SK-N-SH treated with all-trans-retinoic acid at 6 μM for 48 hours (cell line): ENCODE measurements at regions not wholly inside any gene's neighbourhood (a gene's known extent, or its start where the extent isn't known, plus 50 kb on each side); places are given as distances from the start of the nearest gene placed in this dataset.

Experiments
- ATAC-seq: fragments of 200-7000 bp; cut with Tn5 transposase; 3 replicates; pipeline ENCODE4 v1.9.1; 2020; ENCODE audit warnings: mild to moderate bottlenecking, moderate library complexity
- ARNTL ChIP-seq: fragments of 450-650 bp; formaldehyde crosslinking; IDR thresholded peaks from 2 replicates; pipeline ENCODE4 v1.5.0; 2020; ENCODE audit warnings: low read depth, mild to moderate bottlenecking, moderate library complexity, borderline replicate concordance
- BACH2 ChIP-seq: fragments of 250-450 bp; sonication (Bioruptor Pico); IDR thresholded peaks from 2 replicates; pipeline ENCODE4 v1.9.0; 2021; ENCODE audit warnings: mild to moderate bottlenecking, borderline replicate concordance
- CREB5 ChIP-seq: fragments of 250-450 bp; sonication (Bioruptor Pico); IDR thresholded peaks from 2 replicates; pipeline ENCODE4 v1.5.1; 2020; ENCODE audit warnings: low read depth, mild to moderate bottlenecking, moderate library complexity
- CSDC2 ChIP-seq: fragments of 250-450 bp; sonication (Bioruptor Pico); IDR thresholded peaks from 2 replicates; pipeline ENCODE4 v1.5.0; 2020; ENCODE audit warnings: mild to moderate bottlenecking, moderate library complexity
- CSRNP3 ChIP-seq: fragments of 250-450 bp; sonication (Bioruptor Pico); IDR thresholded peaks from 2 replicates; pipeline ENCODE4 v1.5.1; 2021; ENCODE audit warnings: mild to moderate bottlenecking, moderate library complexity
- ESRRG ChIP-seq: fragments of 250-450 bp; sonication (Bioruptor Pico); IDR thresholded peaks from 2 replicates; pipeline ENCODE4 v1.6.1; 2021; ENCODE audit warnings: mild to moderate bottlenecking
- GLIS3 ChIP-seq: fragments of 250-450 bp; sonication (Bioruptor Pico); IDR thresholded peaks from 2 replicates; pipeline ENCODE4 v1.5.0; 2020; ENCODE audit warnings: mild to moderate bottlenecking, moderate library complexity
- ISL1 ChIP-seq: fragments of 250-450 bp; sonication (Bioruptor Pico); IDR thresholded peaks from 2 replicates; pipeline ENCODE4 v2.1.2; 2022; ENCODE audit warnings: mild to moderate bottlenecking, moderate library complexity
- OSR1 ChIP-seq: fragments of 250-450 bp; sonication (Bioruptor Pico); IDR thresholded peaks from 2 replicates; pipeline ENCODE4 v1.8.0; 2022; ENCODE audit warnings: moderate library complexity, mild to moderate bottlenecking, inconsistent platforms
- PATZ1 ChIP-seq: fragments of 250-450 bp; sonication (Bioruptor Pico); IDR thresholded peaks from 2 replicates; pipeline ENCODE4 v1.8.0; 2020; ENCODE audit warnings: mild to moderate bottlenecking, moderate library complexity, borderline replicate concordance
- POU6F1 ChIP-seq: fragments of 250-450 bp; sonication (Bioruptor Pico); IDR thresholded peaks from 2 replicates; pipeline ENCODE4 v1.8.0; 2021; ENCODE audit warnings: low read depth, mild to moderate bottlenecking, moderate library complexity, borderline replicate concordance
- RARB ChIP-seq: fragments of 250-450 bp; sonication (Bioruptor Pico); IDR thresholded peaks from 2 replicates; pipeline ENCODE4 v1.8.0; 2021; ENCODE audit warnings: mild to moderate bottlenecking, moderate library complexity
- SNAI2 ChIP-seq: fragments of 250-450 bp; sonication (Bioruptor Pico); IDR thresholded peaks from 2 replicates; pipeline ENCODE4 v1.5.0; 2020; ENCODE audit warnings: mild to moderate bottlenecking, moderate library complexity
- TCF4 ChIP-seq: fragments of 250-450 bp; sonication (Bioruptor Pico); IDR thresholded peaks from 2 replicates; pipeline ENCODE4 v1.8.0; 2021; ENCODE audit warnings: mild to moderate bottlenecking, moderate library complexity, borderline replicate concordance
- TOX ChIP-seq: fragments of 250-450 bp; sonication (Bioruptor Pico); IDR thresholded peaks from 2 replicates; pipeline ENCODE4 v1.8.0; 2021; ENCODE audit warnings: mild to moderate bottlenecking, moderate library complexity, borderline replicate concordance
- TSHZ2 ChIP-seq: fragments of 250-450 bp; sonication (Bioruptor Pico); IDR thresholded peaks from 2 replicates; pipeline ENCODE4 v1.5.0; 2020; ENCODE audit warnings: mild to moderate bottlenecking, moderate library complexity
- ZFP30 ChIP-seq: fragments of 450-650 bp; formaldehyde crosslinking; IDR thresholded peaks from 2 replicates; pipeline ENCODE4 v1.5.0; 2022; ENCODE audit warnings: mild to moderate bottlenecking, moderate library complexity
- ZNF565 ChIP-seq: fragments of 450-650 bp; formaldehyde crosslinking; conservative IDR thresholded peaks from 2 replicates; pipeline ENCODE4 v1.5.0; 2020; ENCODE audit warnings: low read depth, mild to moderate bottlenecking, moderate library complexity
- ZNF70 ChIP-seq: fragments of 450-650 bp; formaldehyde crosslinking; IDR thresholded peaks from 2 replicates; pipeline ENCODE4 v1.5.0; 2020; ENCODE audit warnings: mild to moderate bottlenecking, moderate library complexity
- ZNF8 ChIP-seq: fragments of 450-650 bp; formaldehyde crosslinking; IDR thresholded peaks from 2 replicates; pipeline ENCODE4 v1.5.0; 2020; ENCODE audit warnings: mild to moderate bottlenecking, moderate library complexity

GRCh38 chr5:111583758-111584203 lies 71.4 kb upstream of the STARD4 start:
- peak; percentile 80 for ATAC-seq
- TF ChIP-seq ISL1 (CRISPR knock-in tag) (peak; percentile 82), ARNTL (no peak)

GRCh38 chr5:111582993-111583601 lies 70.8 kb upstream of the STARD4 start:
- TF ChIP-seq CREB5 (no peak), ISL1 (CRISPR knock-in tag) (no peak), BACH2 (CRISPR knock-in tag) (no peak), TSHZ2 (no peak), ZNF70 (CRISPR knock-in tag) (no peak)
- peak; percentile 82 for ATAC-seq

- TF ChIP-seq ESRRG = no peak
- no peak for TF ChIP-seq PATZ1
- no peak for TF ChIP-seq TSHZ2
- TF ChIP-seq OSR1 (CRISPR knock-in tag) = no peak
- TF ChIP-seq TCF4 = no peak
- TF ChIP-seq CSRNP3 (CRISPR knock-in tag) = no peak
- TF ChIP-seq ISL1 (CRISPR knock-in tag) = no peak
- no peak for TF ChIP-seq RARB (CRISPR knock-in tag)
- no peak for TF ChIP-seq CSDC2 (CRISPR knock-in tag)
- TF ChIP-seq TOX (CRISPR knock-in tag) = no peak
- no peak for TF ChIP-seq CREB5
- TF ChIP-seq ZNF565 (CRISPR knock-in tag) = no peak
- TF ChIP-seq ZNF8 (CRISPR knock-in tag) = no peak
- no peak for TF ChIP-seq ARNTL
- TF ChIP-seq GLIS3 (CRISPR knock-in tag) = no peak
- TF ChIP-seq POU6F1 (CRISPR knock-in tag) = no peak
- no peak for TF ChIP-seq ZFP30 (CRISPR knock-in tag)
- TF ChIP-seq SNAI2 = no peak
- TF ChIP-seq ZNF70 (CRISPR knock-in tag) = no peak
- no peak for ATAC-seq
Measured at GRCh38 chr5:111582451-111582850, 70.1 kb upstream of the STARD4 start.
